AG10803 (cell line): ENCODE measurements at regions not wholly inside any gene's neighbourhood (a gene's known extent, or its start where the extent isn't known, plus 50 kb on each side); places are given as distances from the start of the nearest gene placed in this dataset.

Experiments used
- DNase-seq: peaks from one replicate; pipeline ENCODE4 v3.0.0; 2010; ENCODE audit warnings: low read depth
- H3K4me3 ChIP-seq: 2 replicates; pipeline ENCODE4 v1.5.1; 2011; ENCODE audit warnings: mild to moderate bottlenecking, low read length, control low read depth
- TF ChIP-seq, protein P1 (sequence below): conservative IDR thresholded peaks from 2 replicates; pipeline ENCODE4 v1.5.1; 2011; ENCODE audit warnings: mild to moderate bottlenecking, low read length, control low read depth, inconsistent platforms

DNA sequence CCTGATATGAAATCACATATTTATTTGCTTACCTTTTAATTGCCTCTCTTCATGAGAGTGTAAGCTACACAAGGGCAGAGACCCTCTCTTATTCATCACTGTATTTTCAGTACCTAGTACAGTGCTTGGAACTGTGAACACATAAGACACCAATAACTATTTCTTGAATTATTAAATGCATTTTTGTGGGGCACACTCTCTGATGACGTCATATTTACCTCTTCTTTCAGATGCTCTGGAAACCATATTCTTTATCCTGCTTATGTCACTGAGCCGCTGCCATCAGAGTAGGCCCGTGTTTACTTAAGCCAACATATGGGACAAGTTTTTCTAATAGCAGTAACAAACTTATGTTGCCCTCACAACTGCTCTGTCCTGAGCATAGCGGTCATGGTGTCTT lies 266.5 kb downstream of the ELAVL2 start:
- DNase-seq = no peak
- H3K4me3 ChIP-seq = no peak overlapping the region
- TF ChIP-seq, protein P1, sequence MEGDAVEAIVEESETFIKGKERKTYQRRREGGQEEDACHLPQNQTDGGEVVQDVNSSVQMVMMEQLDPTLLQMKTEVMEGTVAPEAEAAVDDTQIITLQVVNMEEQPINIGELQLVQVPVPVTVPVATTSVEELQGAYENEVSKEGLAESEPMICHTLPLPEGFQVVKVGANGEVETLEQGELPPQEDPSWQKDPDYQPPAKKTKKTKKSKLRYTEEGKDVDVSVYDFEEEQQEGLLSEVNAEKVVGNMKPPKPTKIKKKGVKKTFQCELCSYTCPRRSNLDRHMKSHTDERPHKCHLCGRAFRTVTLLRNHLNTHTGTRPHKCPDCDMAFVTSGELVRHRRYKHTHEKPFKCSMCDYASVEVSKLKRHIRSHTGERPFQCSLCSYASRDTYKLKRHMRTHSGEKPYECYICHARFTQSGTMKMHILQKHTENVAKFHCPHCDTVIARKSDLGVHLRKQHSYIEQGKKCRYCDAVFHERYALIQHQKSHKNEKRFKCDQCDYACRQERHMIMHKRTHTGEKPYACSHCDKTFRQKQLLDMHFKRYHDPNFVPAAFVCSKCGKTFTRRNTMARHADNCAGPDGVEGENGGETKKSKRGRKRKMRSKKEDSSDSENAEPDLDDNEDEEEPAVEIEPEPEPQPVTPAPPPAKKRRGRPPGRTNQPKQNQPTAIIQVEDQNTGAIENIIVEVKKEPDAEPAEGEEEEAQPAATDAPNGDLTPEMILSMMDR = no peak

DNA sequence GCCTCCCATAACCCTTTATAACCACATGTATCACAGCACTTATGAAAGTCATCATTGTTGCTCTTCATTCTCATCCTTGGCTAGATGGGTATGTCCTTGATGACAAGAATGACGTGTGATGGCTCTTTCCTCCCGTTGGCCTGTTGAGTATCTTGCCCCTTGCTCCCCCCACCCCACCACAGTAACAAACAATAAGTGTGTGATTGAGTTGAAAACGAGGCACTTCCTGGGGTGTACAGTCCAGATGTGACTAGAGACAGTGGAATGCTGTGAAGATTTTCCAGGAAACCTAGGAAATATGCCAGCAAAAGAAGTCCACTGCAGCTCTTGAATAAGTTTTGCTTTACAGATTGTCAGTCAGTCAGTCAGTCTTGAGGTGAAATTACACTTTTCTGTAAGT lies 262.5 kb downstream of the ELAVL2 start:
- TF ChIP-seq, protein P1 = no peak
- DNase-seq = peak; percentile 39
- H3K4me3 ChIP-seq = no peak overlapping the region

DNA sequence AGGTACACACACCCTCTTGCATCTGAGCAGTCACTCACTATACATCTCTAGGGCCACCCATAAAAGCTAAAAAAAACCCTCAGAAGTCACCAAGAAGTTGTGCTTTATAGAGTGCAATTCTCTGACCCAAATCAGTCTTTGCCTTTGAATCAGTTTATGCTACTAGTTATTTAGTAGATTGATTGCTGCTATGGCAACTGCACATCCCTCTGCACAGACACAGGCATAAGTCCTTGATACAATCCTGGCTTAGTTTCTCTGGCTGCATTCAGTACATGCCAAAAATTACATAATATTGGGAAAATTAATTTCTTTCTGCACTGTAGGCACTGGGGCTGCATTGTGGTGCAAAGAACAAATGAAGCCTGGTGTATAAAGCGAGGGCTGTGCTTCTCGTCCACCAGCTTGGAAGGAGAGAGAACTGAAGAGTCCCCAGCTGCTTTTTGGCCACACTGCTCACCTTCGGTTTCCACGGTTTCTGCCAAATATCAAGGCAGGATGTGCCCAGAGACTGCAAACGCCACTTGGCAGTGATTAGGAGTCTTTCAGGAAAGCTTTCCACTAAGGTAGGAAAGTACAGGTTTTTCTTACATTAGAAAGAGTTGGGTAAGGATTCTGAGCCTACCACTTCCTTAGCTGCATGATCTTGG lies 258.4 kb downstream of the ELAVL2 start:
- TF ChIP-seq, protein P1 = no peak
- no peak overlapping the region for H3K4me3 ChIP-seq
- DNase-seq = no peak

DNA sequence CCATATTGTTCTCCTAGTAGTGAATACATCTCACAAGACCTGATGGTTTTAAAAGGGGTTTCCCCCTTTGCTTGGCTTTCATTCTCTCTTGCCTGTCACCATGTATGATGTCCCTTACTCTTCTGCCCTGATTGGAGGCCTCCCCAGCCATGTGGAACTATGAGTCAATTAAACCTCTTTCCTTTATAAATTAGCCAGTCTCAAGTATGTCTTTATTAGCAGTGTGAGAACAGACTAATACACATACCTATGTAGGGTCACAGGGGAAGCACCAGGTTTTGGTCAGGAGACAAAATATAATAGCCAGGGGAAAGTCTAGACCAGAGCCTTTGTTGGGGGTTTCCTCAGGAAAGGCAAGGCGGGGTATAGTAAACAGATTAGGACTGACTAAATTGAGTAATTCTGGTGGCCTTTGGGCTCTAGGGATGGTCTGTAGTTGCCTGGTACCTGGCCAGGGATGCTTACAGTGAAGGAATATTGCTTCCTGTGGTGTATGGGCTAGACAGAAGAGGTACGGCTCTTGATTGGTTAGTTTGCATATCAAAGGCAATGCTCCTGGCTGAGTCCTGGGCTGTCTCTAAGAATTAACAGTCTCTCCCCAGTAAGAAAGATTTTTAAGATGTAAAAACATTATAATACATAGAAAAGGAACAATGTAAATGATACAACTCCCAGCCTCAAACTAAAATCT lies 254.5 kb downstream of the ELAVL2 start:
- DNase-seq = no peak
- H3K4me3 ChIP-seq = no peak overlapping the region
- TF ChIP-seq, protein P1 = no peak

DNA sequence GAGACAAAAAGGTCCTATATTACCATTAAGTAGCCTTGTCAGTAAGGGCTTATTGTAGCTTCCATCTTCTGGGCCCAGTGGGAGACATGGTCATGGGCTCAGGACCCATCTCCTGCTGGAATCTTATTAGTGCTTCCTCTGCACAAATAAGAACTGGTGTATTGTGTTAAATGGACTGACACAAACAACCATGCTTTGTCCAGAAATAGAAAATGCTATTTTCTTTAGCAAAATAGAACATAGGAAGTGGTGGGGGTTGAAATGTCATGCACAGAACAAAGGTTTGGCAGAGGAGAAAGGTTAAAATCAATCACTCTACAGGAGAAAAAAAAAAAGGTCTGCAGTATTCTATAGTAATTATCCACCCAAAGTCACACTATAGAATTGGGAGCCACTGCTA lies 252.2 kb downstream of the ELAVL2 start:
- TF ChIP-seq, protein P1 = no peak
- no peak overlapping the region for H3K4me3 ChIP-seq
- no peak for DNase-seq

DNA sequence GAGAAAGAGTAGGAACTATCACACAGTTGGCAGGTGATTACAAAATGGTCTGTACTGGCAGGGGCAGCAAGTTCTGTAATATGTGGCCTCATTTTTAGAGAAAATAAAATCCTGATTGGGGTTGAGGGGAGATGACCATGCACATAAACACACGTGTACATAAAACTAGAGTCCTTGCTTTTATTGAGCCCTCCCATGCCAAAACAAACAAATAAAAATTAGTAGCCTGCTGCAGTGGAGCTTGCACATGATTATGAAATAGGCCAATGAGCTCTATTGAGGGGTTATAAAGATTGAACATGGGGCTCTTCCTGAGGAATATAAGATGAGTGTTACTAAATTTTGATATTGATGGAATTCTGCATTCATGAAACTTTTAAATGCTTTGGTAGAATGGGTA lies 248.4 kb downstream of the ELAVL2 start:
- TF ChIP-seq, protein P1 = no peak
- DNase-seq = no peak

DNA sequence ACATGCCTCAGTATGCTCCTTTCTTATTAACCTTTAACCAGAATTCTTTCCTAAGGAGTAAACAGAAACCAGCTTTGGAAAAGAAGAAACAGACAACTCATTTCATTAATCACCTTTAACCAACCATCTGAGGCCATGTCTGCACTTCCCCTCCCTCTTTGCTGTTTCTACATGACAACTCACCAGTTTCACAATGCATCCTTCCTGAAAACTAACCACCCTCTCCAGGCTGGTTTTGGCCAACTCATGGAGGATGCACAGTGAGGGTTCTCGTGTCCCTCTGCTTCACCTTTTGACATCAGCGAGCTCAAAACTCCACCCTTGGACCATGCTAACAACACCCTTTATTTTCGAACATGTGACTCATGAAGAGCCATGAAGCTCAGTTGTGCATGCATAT lies 244.1 kb downstream of the ELAVL2 start:
- no peak for DNase-seq
- TF ChIP-seq, protein P1 = no peak
- H3K4me3 ChIP-seq = no peak overlapping the region

More for the DNA sequence above, 248.4 kb downstream of the ELAVL2 start:
- H3K4me3 ChIP-seq = no peak overlapping the region
